HG03139 (cell line): ENCODE measurements at regions not wholly inside any gene's neighbourhood (a gene's known extent, or its start where the extent isn't known, plus 50 kb on each side); places are given as distances from the start of the nearest gene placed in this dataset.
"Not testable (repeated sequence)": the region's sequence is repeated elsewhere in the genome, so short reads cannot be mapped to it uniquely, and the experiment has no call there.

Experiments
- ATAC-seq: cut with Tn5 transposase; IDR thresholded peaks from one replicate; pipeline ENCODE4 v1.9.1; 2021; ENCODE audit not compliant: unreplicated experiment

DNA sequence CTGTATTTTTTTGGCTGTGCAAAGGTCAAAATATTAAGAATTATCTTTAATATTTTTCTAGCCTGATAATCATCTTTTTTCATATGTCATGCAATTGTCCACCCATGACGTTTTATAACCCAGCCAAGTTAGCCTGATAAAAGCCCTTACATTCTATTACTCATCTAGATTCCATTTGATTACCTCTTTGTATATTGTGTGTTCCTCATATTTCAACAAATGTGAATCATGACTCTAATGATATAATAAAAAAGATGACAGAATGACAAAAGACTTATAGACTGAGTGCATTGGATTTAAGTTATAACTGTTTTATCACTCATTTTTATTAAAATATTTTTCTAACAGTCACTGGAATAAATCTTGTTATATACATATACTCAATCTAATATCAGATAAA, 1560.0 kb upstream of the LRRTM3 start:
- no peak for ATAC-seq

DNA sequence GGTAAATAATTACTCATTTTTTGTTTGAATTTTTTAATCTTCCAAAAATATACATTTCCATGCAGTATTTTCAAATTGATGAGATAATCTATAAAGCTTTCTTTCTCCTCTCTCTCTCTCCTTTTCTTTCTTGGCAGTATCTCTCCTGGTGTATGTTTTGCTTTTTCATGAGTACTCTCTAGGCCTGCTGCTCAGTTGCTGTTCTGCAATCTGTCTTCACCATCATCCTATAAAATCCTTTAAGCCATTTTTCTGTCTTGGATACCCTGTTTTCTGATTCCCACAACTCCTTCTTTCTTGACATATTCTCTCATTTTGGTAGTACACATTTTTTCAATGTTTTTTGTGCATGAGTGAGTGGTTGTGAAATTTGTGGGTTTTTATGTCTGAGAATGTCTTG, 1558.1 kb upstream of the LRRTM3 start:
- ATAC-seq = no peak

DNA sequence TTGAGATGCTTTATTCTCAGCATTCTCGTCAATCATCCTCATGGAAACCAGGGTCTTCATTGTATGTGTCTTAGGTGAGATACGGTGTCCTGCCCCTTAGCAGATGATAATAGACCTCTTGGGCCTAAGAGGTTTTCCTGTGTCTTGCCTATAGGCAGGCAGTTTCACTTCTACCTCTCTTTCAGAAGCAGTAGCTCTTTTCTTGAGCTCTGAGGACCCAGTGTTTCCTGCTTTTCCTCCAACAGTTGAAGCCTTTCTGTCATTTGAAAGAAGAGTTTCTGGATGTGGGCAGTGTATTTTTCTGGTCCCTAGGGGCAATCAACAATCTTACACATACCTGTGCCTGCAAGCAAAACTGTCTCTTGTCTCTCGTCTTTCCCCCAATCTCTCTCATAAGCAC, 1550.3 kb upstream of the LRRTM3 start:
- no peak for ATAC-seq

DNA sequence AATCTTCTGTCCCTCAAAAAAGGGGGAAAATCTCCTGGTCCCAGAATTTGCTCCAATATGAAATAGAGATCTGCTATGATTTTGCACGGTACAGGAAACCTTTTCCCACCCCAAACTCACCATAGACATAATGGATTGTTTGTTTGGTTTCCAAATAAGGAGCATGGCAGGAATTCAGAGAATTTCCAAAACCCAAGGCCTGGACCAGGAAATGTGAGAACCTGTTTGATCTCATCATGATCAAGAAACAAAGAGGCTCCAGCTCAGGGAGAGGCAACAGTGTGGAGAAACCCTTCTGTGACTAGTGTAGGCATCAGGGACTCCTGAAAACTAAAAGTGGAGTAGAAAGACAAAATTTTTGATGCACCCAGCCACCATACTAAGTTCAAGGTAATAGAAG, 1548.1 kb upstream of the LRRTM3 start:
- no peak for ATAC-seq

DNA sequence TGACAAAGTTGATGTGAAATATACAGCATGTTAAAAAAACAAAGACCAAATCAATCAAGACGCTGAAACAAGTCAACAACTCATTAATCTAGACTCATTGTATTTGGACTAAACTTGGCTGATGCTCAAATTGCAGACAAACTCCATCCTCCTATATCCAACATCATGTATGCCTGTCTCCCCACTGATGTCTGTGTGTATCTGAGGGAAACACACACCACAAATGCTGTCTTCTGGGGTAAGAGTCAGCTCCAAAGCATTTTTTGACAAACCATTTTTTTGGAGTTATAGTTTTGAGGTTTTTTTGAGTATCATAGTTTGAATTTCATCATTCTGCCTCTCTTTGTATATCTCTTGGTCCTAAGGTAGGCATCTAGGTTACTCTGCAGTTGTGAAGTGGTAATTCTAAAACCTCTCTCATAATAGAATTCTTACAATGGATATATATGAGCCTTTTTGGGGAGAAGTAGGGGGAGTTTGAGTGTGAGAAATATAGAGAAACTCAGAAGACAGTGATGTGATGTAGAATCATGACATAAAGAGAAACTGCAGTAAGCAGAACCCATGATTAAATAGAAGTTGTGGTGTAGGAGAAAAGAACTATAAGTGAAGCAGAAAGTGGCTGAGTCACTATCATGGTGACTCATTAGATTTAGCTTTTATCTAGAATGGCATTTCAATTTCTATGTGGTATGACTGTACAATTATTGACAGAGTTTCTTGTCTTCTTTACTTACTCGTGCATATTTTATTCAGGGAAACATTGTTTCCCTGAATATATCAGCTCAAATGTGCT, 1531.1 kb upstream of the LRRTM3 start:
- no peak for ATAC-seq

DNA sequence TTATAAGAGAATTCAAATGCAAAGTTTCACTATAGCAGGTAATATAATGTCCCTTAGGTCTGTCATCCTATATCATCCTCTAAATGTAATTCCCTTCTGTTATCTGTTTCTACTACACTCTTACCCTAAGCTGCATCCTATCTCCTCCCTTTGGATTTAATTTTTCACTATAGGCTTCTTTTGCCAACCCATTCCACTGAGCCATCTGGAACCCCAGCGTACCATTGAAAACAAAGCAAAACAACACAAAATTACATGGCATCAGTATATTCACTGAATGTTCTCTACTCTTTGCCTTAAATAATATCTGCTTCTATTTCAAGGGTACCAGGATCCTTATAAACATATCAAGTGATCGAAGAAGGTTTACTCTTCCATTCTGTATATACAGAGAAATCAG, 1530.2 kb upstream of the LRRTM3 start:
- ATAC-seq = no peak

DNA sequence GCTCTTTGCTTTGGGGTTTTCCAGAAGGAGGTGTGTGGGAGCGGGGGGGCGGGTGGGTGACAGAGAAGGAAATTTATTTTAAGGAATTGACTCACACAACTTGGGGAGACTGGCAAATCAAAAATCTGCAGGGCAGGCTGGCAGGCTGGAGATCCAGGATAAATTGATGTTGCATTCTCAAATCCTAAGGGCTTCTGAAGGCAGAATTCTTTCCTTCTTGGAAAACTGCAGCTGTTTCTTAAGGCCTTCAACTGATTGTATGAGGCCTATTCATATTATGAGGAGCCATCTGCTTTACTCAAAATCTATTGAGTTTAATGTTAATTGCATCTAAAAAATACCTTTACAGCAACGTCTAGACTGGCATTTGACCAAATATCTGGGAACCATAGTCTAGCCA, 1528.8 kb upstream of the LRRTM3 start:
- ATAC-seq = no peak

DNA sequence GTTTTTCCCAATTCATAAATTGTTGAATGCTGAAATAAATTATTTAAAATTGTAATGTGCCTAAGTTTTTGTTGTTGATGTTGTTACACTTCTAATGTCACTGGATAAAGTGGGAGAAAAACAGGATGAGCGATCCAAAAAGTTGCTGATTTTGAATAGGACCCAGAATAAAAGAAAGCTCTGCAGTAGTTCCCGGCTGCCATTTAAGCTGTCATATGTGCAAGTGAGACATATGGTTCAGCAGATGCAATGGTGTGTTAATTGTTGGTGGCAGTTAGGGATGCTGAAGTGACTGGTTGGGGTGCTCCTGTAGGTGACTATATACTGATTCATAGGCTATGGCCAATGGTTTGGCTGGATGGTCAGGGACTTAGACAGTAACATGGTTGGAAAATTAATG, 1517.4 kb upstream of the LRRTM3 start:
- ATAC-seq = no peak

DNA sequence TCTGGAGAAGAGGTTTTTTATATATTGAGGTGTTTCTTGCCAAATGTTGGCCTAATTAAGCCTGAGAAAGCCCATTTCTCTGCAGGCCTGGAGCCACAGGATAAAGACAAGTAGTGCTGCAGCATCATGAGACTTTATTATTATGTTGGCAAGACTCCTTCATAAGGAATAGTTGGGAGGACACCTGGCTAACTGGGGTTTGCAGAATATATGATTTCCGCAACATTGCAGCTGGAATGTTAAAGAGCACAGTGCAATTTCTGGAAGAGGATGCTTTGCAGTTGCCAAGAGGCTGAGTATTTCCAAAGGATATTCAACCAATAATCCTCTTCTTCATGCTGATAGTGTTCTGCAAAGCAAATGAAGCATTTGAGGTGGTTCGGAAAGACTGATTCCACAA, 1512.8 kb upstream of the LRRTM3 start:
- ATAC-seq = no peak

DNA sequence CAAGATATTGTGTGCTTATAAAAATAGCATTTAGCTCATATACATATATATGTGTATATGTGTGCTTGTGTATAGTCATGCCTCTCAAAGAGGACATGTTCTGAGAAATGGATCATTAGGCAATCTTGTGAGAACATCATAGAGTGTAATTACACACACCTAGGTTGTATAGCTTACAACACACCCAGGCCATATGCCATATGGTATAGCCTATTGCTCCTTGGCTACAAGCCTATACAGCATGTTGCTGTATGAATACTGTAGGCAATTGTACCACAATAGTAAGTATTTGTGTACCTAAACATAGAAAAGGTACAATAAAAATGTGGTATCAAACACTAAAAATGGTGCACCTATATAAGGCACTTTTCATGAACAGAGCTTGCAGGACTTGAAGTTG, 1510.5 kb upstream of the LRRTM3 start:
- ATAC-seq = no peak

DNA sequence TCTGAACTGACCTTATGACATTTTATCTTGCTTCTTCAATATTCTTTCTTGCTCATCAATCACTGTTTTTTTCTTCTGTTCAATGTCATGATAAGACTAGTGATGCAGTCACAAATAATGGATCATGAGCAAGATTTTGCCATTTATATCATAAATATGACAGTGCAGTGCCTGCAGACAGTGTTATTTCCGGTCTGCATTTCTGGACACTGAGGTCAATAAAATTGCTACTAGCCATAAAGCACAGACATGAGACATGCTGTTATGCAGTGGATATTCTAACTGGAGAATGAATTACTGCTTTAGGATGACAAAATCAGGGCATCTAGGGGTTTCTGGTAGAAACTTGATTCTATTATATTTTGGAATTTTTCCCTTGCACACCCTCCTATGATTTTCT, 1509.7 kb upstream of the LRRTM3 start:
- ATAC-seq = no peak

DNA sequence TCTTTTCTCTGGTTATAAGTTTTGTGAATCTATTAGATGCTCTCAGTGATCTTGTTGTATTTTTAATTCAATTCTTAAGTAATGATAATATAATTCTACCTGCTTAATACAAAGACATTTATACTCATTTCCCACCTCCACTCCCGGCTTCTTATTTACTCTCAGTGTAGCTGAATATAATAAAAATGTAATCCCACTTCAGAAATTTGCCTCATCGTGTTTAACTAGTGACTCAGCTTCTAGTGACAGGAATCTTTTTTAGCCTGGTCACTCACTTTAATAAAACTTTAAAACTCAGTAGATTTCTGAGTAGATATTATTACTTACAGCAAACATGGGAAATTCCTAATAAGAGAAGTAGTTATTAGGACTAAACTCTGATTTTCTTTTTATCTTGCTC, 1506.2 kb upstream of the LRRTM3 start:
- no peak for ATAC-seq

DNA sequence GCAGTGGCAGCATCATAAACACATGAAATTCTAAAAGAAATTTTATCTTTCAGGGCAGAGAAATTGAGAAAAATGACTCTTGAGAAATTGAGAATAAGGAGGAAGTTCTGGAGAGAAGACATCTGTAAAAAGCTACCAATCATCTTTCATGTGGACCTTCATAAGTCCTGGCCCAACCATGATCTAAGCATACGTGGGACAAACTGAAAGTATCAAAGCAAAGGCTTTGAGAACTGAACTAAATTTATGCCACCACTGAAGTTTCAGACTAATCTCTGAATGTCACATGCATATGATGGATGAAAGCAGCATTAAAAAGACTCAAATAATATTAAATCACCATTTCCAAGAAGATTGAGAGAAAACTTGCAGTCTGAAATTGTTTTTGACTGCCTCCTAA, 1502.8 kb upstream of the LRRTM3 start:
- no peak for ATAC-seq

DNA sequence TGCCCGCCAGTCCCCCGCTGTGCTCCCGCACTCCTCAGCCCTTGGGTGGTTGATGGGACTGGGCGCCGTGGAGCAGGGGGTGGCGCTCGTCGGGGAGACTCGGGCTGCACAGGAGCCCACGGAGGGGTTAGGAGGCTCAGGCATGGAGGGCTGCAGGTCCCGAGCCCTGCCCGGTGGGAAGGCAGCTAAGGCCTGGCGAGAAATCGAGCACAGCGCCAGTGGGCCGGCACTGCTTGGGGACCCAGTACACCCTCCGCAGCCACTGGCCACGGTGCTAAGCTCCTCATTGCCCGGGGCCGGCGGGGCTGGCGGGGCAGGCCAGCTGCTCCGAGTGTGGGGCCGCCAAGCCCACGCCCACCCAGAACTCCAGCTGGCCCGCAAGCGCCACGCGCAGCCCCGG, 1496.5 kb upstream of the LRRTM3 start:
- ATAC-seq = not testable (repeated sequence)

DNA sequence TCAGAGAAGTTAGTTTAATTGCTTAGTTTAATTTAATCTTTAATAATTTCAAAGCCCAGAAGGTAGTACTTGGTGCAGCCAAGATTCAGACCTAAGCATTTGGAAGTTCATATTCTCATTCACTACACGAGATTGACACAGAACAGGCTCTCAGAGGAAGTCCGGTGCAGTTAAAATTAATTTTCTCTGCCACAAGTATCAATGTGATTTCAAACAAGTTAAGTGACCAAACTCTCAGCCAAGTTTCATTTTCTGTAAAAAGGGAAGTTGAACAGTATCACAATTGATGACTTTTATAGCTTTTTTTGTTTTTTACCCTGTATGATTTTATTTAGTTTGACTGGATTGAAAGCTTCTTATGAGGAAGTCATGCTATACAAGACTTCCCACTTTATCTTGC, 1494.9 kb upstream of the LRRTM3 start:
- ATAC-seq = no peak

DNA sequence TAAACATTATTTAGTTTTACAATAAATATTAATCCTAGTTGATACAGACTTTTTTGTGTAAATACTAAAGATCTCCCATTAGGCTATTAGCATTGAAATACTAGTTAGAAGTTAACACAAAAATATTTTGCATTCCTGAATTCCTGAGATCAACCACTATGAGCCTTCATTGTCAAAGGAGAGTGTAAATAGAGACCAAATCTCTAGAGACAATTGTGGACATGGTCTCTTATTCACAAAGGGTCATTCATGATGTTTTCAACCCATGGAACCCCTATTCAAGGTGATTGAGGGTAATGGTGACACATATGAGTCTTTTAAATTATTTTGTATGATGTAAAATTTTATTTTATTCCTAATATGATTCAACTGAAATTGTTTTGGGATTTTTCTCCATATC, 1454.8 kb upstream of the LRRTM3 start:
- ATAC-seq = no peak

DNA sequence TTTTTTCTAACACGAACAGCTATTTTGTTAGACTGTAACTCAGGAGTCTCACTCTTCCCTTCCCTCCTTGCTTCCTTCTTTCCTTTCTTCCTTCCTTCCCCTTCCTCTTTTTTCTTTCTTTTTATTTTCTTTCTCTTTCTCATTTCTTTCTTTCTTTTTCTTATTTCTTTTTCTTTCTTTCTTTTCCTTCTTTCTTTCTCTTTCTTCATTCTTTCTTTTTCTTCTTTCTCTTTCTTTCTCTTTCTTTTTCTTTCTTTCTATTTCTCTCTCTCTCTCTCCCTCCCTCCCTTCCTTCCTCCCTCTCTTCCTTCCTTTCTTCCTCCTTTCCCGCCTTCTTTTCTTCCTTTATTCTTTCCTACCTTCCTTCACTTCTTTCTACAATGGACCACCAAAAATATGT, 1443.0 kb upstream of the LRRTM3 start:
- no peak for ATAC-seq

DNA sequence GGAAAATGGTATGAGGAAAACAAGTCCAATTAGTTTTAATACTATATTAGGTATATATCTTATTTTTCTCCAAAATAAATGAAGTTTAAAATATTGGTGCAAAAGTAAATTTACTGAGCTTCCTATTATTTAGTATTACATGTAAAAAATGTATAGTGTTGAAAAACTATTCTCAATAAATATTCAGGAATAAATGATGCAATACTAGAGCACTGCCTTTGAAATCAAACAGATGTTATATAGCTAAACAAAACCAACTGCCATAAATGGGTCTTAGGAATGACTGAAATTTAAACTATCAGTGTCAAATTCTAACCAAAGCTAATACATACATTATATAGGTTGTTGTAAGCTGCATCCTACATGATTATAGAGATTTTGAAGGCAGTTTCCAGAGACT, 1434.0 kb upstream of the LRRTM3 start:
- ATAC-seq = no peak

DNA sequence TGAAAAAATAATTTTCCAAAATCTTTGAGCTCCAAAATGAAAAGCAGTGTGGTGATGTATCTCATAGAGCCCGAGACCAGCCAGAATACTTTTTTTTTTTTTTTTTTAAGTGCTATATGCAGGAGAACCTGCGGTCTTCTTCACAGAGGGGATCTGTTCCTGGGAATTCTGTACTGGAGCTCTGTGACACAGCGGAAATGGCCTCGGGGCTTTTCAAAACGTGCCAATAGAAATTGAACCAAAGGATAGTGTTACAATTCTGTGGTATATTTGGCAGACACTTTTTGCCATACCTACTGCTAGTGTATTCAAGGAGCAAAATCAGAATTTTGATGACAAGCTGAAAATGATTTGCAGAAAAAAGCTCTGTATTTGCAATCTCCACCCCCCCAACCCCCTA, 1429.3 kb upstream of the LRRTM3 start:
- ATAC-seq = no peak

DNA sequence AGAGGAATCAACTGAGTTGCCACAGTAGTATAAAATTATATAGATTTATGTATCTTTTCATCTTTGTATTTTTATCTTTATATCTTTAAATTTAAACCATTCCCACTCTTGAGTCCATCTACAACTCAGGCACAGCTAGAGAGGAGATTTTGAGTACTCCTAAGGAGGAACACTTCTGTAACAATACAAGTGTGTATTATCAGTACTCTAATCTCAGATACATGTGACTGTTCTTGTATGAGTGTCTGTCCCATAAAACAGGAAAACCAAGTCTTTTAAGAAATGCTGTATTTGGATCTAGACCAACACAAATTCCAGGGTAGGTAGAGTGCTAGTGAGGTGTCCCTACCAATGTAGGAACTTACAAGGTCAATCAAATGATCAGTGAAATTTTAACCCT, 1428.0 kb upstream of the LRRTM3 start:
- no peak for ATAC-seq

DNA sequence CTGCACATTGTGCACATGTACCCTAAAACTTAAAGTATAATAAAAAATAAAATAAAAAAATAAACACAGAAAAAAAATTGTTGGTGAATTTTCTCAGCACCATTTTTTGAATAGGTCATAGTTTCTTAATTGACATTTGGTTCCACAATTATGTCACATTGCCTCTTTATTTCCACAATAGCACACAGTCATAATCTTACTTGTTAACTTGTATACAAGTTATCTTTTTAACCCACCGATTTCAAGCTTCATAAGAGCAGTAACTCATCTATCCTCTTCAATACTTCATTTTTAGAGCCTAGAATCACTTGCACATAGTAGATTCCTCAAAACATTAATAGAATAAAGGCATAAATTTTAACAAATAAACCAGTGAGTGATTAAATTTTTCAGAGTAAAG, 1425.1 kb upstream of the LRRTM3 start:
- ATAC-seq = no peak

DNA sequence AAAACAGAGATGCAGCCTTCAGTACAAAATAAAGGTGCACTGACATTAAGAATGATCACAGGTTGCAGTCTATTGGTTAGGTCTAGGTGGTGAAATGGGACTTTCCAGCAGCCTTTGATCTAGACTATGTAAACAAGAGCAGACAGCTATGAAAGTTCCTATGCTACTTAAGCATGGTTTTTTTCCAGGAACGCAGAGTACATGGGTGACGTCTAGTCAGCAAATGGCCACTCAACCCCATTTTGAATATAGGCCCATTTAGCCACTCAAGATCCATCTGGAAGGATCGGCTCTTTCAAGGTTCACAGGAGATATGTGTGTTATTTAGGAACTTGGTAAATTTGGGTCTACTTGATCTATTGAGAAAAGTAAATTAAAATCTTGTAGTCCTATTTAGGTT, 1424.6 kb upstream of the LRRTM3 start:
- no peak for ATAC-seq

DNA sequence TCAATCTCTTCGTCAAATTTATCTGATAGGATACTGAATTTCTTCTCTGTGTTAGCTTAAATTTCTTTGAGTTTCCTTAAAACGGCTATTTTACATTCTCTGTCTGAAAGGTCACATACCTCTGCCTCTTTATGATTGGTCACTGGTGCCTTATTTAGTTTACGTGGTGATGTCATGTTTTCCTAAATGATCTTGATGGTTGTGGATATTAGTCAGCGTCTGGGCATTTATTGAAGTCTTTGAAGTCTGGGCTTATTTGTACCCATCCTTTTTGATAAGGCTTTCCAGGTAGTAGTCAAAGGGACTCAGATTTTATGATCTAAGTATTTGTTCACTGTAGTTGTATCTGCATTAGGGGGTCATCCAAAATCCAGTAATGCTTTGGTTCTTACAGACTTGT, 1407.5 kb upstream of the LRRTM3 start:
- ATAC-seq = no peak
